GM23338 (cell line): ENCODE measurements at regions not wholly inside any gene's neighbourhood (a gene's known extent, or its start where the extent isn't known, plus 50 kb on each side); places are given as distances from the start of the nearest gene placed in this dataset.

ENCODE experiments used
- EZH2phosphoT487 ChIP-seq: fragments of 200-600 bp; sonication (generic); IDR thresholded peaks from one replicate; pipeline ENCODE4 v1.8.1; 2018; ENCODE audit warnings: antibody characterized with exemption; ENCODE audit not compliant: unreplicated experiment
- TF ChIP-seq, protein P1 (sequence below), 2 experiments: fragments of 200-600 bp in 1 of 2; sonication (generic) in 1 of 2; conservative IDR thresholded peaks; 2 replicates each; pipeline versions ENCODE4 v1.5.1 to v1.6.1; 2016 to 2017; ENCODE audit warnings: antibody characterized with exemption in 2 of 2, low read depth in 2 of 2, mild to moderate bottlenecking in 2 of 2, moderate library complexity in 1 of 2

DNA sequence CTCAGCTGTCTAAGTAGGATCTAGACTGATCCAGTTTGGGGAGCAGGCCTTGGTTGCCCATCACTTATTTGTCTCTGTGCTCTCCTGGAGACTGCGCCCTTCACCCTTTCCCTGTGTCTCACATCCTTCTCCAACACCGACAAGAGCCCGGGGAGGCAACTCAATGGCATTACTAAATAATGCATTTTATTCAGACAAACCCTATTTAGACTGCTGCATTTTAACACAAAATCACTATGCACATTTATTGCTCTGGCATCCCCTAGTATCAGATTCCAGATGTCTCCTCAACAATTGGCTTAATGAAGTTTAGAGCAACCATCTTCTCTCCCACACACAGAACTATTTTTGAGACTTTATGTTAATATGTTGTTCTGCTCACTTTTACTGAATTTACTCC, 436.4 kb upstream of the CHRM3 start:
- TF ChIP-seq, protein P1, sequence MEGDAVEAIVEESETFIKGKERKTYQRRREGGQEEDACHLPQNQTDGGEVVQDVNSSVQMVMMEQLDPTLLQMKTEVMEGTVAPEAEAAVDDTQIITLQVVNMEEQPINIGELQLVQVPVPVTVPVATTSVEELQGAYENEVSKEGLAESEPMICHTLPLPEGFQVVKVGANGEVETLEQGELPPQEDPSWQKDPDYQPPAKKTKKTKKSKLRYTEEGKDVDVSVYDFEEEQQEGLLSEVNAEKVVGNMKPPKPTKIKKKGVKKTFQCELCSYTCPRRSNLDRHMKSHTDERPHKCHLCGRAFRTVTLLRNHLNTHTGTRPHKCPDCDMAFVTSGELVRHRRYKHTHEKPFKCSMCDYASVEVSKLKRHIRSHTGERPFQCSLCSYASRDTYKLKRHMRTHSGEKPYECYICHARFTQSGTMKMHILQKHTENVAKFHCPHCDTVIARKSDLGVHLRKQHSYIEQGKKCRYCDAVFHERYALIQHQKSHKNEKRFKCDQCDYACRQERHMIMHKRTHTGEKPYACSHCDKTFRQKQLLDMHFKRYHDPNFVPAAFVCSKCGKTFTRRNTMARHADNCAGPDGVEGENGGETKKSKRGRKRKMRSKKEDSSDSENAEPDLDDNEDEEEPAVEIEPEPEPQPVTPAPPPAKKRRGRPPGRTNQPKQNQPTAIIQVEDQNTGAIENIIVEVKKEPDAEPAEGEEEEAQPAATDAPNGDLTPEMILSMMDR (conservative IDR thresholded peaks at IDR 0.05; ENCODE audit: low read depth in 2 of 2), result no peak
- no peak for TF ChIP-seq EZH2phosphoT487
